COLO668 (cell line): ENCODE measurements at regions not wholly inside any gene's neighbourhood (a gene's known extent, or its start where the extent isn't known, plus 50 kb on each side); places are given as distances from the start of the nearest gene placed in this dataset.
"Not testable (repeated sequence)": the region's sequence is repeated elsewhere in the genome, so short reads cannot be mapped to it uniquely, and the experiment has no call there.

Experiments
- DNase-seq: peaks from one replicate; lab custom pipeline; 2025; ENCODE audit not compliant: unreplicated experiment; lab: John Stamatoyannopoulos, UW

DNA sequence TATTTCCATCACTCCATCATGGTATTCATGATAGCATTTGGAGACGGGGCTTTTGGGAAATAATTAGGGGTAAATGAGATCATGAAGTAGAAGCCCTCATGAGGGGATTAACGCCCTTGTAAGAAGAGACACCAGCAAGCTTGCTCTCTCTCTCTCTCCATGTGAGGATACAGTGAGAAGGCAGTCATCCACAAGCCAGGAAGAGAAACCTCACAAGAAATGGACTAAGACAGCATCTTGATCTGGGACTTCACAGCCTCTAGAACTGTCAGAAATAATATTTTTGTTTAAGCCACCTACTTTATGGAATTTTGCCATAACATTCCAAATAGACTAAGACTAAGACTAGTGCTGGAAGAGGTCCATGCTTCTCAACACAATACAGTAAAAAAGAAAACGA, 464.6 kb upstream of the GCFC2 start:
- no peak for DNase-seq

DNA sequence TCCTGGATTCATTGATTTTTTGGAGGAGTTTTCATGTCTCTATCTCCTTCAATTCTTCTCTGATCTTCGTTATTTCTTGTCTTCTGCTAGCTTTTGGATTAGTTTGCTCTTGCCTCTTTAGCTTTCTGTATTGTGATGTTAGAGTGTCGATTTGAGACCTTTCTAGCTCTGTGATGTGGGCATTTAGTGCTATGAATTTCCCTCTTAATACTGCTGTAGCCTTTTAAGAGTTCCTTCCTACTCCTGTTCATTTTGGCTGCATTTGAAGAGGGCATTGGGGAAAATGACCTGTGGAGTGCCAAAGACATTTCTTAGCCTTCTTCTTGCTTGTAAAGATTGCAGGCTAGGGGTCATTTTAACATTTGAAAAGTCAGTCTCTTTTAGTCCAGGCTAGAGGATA, 463.8 kb upstream of the GCFC2 start:
- DNase-seq = no peak

DNA sequence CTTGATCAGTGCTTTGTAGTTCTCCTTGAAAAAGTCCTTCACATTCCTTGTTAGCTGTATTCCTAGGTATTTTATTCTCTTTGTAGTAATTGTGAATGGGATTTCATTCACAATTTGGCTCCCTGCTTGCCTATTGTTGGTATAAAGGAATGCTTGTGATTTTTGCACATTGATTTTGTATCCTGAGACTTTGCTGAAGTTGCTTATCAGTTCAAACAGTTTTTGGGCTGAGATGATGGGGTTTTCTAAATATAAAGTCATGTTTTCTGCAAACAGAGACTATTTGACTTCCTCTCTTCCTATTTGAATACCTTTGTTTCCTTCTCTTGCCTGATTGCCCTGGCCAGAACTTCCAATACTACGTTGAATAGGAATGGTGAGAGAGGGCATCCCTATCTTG, 462.5 kb upstream of the GCFC2 start:
- not testable (repeated sequence) for DNase-seq

DNA sequence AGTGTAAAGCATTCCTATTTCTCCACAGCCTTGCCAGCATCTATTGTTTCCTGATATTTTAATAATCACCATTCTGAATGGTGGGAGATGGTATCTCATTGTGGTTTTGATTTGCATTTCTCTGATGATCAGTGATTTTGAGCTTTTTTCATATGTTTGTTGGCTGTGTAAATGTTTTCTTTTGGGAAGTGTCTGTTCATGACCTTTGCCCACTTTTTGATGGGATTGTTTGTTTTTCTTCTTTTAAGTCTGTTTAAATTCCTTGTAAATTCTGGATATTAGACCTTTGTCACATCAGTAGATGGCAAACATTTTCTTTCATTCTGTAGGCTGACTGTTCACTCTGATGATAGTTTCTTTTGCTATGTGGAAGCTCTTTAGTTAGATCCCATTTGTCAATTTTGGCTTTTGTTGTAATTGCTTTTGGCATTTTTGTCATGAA, 461.5 kb upstream of the GCFC2 start:
- not testable (repeated sequence) for DNase-seq

DNA sequence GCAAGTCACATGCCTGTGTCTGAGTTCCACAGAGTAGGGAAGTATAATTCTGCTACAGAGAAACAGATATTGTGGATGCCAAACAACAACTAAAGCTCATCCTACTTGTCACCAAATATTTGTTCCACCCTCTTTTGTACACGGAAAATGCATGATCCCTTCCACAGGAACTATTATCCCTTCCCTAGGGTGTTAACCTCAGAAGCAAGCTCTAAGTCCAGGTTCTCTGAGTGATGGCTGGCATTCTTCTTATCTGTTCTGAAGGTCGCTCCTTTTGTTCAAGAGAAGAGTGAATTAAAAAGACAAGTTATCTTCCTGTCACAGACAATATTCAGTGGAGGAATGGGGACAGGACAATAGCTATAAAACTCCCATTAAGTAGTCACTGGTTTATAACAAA, 460.1 kb upstream of the GCFC2 start:
- no peak for DNase-seq

DNA sequence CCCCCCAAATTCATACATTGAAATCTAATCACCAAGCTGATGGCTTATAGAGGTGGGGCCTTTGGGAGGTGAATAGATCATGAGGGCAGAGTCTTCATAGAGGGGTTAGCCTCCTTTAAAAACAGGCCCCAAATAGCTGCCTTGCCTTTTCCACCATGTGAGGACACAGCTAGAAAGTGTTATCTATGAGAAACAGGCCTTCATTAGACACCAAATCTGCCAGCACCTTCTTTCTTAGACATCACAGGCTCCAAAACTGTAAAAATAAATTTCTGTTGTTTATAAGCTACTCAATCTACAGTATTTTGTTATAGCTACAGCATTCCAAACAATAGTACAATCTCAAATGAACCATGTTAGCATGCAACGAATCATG, 459.3 kb upstream of the GCFC2 start:
- DNase-seq = no peak

DNA sequence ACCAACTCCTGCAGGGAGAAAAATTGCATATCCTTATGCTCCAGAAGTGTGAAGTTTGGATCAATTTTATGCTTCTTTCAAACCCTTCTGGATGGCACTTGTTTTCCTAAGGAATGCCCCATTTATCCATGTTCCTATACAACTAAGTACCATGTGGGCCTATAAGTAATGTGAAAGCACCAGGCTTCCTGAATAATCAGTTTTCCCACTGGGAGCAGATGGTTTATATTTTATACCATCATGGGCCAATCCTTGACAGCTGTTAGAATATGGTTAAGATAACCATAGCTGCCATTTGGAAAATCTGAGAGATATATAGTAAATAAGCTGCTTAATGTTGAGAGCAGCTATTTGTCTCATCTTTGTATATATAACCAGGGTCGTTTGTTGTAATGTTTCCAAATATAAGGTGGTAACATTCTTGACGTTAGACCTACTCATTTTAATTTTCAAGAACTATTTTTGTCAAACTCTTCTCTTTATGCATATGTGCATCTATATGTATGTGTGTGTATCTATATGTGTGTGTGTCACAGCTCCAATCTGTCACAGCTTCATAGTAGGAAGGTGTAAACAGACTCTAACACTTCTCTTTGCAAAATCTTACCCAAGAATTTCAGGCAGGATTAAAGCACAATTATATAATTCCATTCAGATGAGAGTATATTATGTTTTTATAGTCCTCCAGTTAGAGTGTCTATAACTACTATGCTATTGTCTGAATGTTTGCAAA, 458.7 kb upstream of the GCFC2 start:
- DNase-seq = no peak

DNA sequence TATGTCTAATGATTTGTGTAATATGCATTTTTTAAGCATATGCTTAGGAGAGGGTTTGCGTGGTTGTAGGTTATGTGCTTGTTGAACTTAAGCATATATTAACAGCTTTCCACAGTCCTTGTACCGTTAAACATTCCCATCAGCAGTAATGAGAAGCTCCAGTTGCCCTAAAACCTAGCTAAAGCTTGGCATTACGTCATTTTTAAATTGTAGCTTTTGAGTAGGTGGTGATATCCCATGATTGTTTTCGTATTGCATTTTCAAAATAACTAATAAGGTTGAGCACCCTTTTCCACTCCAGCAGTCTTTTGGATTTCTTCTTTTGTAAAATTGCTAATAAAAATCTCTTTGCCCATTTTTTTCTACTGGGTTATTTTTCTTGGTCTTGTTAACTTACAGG, 453.1 kb upstream of the GCFC2 start:
- no peak for DNase-seq

DNA sequence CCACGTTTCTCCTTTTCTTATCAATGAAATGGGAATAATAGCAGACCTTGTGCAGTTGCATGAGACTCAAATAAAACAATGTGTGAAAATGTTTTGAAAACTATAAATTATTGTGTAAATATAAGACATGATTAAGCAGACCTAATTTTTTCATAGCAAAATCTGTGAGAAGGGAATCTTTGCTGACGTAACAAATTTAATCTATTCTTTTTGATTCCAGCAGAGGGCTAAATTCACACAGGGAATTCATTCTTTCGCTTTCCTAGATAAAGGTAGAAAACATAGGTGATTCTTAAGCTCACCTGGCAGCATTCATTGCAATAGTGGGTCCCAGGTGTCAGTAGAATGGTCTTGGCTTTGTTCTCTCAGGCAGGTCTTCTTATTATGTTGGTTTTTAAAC, 450.0 kb upstream of the GCFC2 start:
- no peak for DNase-seq

DNA sequence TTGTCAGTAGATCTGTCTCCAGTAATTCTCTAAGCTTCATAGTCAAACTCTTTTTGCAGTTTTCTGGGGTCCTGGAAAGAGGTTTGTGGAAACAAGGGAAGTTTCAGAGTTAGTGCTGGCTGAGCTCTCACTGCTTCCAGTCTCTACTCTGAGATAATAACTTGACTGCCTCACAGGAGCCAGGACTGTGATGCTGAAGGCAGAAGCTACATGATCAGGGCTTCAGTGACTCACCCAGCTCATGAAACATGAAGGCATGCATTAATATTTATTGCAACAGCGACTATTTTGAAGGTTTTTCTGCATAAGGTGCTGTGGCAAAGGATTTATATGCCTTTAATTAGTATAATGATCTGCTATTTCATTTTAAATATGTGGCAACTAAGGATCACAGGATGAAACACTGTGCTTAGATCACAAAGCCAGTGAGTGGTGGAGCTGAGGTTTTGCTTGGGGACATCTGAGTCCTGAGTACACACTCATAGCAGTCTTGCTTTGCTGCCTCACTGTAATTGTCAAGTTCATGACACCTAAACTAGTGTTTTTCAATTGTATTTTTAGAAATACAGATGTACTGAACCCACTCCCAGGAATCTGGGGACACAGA, 448.4 kb upstream of the GCFC2 start:
- DNase-seq = no peak

DNA sequence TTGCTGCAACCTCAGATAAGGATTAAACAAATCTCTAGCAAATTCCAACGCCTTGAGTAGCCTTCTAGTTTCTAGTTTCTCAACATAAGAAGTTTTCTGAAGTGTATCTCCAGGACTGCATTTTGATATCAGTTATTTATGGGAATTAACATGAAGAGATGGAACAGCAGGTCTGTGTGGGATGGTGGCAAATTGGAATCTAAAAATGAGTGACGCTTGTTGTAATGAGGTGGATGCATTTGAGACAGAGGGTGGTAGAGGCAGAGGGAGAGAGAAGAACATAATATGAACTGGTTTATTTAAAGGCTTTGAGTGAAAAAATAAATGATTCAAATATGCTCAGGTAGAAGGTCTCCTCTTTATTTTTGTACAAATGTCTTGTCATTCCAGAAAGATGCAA, 446.8 kb upstream of the GCFC2 start:
- DNase-seq = no peak

DNA sequence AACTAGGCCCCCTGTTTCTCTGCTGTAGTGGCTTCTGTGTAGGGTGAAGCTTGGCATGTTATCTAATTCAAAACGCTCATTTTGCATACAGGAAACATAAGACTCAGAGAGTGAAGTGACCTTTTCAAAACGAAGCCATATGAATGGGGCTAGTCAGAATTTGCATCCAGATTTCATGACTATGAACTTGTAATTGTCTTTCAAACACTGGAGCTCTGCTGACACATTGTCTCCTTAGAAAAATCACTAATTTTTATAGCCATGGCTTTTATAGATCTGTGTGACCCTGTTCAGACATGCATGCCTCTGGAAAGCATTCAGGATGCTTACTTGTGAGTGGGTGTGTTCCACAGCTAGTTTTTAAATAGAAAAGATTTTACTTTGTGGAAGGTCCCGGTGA, 444.3 kb upstream of the GCFC2 start:
- no peak for DNase-seq

DNA sequence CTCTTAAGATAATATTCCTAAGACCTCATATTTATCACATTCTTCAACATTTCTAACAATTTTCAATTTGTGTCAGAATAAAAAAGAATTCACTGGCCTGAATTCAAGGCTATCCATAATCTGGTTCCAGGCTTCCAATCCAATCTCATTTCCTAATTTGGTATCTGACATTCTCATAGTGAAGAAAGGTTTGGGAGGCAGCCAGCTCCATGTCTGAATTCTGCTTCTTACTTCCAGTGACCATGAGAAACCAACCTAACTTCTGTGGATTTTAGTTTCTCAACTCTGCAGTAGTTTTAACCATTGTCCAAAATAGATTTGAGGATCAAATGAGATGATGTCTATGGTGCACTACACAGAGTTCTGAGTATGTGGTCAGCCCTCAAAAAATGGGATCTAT, 439.1 kb upstream of the GCFC2 start:
- no peak for DNase-seq

DNA sequence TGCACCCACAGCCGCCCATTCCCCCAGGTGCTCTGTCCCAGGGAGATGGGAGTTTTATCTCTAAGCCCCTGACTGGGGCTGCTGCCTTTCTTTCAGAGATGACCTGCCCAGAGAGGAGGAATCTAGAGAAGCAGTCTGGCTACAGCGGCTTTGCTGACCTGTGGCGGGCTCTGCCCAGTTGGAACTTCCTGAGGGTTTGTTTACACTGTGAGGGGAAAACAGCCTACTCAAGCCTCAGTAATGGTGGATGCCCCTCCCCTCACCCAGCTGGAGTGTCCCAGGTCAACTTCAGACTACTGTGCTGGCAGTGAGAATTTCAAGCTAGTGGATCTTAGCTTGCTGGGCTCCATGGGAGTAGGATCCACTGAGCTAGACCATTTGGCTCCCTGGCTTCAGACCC, 428.6 kb upstream of the GCFC2 start:
- not testable (repeated sequence) for DNase-seq

DNA sequence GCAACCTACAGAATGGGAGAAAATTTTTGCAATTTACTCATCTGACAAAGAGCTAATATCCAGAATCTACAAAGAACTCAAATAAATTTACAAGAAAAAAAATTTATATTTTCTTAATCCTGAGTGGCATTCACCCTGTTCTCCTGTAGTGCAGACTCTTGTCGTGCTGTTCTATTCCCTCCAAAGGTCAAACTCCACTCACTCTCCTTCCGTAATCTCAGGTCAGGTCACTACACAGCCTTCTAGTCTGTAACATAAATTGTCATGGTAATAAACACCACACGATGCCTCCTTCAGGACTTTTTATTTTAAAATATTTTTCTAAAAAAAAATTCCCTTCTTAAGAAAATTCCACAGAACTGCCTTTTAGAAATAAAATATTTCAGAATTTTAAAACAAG, 417.9 kb upstream of the GCFC2 start:
- DNase-seq = no peak

DNA sequence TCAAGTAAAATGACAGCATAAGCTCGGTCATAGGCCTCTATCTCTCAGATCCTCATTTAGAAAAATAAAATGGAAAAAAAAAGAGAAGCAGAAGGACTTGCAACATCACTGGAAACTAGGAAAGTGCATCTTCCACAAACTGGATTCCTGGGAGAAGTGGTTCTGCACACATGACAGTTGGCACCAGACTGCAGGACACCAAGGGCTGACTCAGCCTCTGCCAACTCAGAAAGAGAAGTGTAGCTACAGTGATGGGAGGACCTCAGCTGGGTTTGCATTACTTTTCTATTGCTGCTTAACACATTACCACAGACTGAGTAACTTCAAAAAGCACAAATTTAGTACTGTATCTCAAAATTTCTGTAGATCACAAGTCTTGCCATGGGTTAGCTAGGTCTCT, 409.5 kb upstream of the GCFC2 start:
- DNase-seq = no peak

DNA sequence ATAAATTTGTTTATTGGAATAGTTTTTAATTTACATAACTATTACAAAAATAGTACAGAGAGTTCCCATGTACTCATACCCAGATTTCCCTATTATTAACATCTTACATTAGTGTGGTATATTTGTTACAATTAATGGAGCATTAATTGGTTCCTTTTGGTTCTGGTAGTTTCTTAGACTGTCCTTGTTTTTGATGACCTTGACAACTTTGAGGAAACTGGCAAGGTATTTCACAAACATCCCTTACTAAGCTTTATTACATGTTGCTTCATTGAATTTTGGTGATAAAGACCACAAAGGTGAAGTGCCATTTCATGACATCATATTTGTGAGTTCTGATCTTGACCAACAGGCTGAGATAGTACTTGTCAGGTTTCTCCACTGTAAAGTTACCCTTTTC, 379.0 kb upstream of the GCFC2 start:
- DNase-seq = no peak

DNA sequence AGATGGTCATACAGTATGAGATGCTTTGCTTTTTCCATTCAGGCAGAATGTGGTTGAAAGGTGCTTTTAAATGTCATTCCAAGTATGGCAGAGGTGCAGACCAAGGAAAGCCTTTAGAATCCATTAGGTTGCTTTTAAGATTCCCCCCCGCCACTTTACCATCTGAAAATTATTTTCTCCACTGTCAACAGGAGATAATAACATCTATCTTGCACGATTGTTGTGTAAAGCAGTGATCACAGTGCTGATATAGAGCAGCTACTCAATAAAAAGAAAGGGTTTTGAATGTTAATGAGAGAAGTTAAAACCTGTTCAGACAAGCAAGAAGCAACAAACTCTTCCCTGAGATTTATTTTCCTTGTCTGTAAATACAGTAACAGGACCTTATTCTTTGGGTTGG, 372.5 kb upstream of the GCFC2 start:
- no peak for DNase-seq

DNA sequence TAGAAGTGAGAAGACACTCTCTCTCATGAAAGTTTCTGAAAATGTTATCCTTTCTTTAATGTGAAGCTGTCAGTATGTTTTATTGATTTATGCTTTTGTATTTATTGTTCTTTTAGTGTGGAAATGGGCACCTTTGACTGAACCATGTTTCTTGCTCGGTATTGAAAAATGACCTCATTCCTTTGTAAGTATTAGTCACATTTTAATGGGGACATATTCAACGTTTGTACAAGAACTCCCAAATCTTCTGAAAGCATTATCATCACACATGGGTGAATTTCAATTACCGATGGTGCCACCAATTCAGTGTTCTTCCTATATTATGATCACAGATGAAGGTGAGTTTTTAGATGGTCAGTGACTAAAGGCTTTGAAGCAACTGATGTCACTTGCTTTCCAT, 371.8 kb upstream of the GCFC2 start:
- DNase-seq = no peak

DNA sequence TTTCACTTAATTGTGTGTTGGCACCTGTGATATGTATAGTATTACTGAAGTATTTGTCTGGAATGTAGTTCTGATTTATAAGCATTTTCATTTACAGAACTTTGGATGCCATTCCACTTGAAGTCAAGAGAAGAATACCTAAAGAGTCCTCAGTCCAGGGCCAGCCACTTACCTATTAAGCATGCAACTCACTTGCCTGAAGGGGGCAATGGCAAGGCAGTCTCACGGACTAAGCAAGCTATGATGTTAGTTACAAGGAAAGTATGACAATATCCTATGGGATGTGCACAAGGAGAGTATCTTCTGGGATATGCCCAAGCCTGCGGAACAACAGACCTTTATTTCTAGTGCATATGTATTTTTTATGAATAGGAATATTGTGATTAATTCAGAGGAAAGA, 369.4 kb upstream of the GCFC2 start:
- no peak for DNase-seq

DNA sequence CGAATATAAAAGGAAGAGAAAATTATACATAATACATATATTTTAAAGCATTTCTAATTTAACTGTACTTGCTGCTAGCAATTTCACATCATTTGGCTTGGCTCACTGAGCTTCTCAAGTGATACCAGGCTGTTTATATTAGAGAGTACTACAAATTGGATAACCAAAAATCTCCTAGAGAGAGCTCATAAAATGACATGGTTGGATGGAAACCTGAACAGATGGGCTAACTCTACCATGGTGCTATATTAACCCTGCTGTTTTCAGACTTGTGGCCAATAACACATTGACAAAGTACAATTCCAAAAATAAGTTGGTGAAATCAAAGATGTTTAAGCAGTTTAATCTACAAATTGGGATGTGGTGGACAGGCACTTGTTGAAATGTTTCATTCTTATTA, 364.4 kb upstream of the GCFC2 start:
- no peak for DNase-seq

DNA sequence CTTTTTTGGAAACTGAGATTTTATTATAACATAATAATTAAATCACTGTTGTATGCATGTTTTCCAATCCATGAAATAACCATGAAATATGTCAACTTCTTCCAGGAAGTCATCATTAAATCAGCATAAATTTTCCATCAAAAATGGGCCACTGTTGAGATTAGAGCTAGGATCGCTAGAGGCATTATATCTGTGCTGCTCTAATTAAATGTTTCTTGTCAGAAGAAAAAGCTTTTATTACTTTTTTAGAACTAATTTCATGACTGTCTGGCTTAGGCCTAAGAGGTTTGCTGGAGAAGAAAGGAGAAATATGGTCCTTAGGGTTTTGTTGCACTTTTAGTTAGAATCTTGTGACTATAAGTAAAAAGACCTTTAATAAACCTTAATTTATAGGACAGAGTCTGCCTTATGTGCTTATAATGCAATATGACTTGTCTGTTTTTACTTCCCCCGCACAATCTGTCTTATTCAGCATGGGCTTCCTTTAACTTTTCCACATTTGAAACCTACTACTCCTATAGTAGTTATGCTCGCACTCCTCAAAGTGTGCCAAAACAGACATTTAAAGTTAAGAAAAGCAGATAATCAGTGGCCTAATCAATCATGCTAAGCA, 363.4 kb upstream of the GCFC2 start:
- DNase-seq = no peak

DNA sequence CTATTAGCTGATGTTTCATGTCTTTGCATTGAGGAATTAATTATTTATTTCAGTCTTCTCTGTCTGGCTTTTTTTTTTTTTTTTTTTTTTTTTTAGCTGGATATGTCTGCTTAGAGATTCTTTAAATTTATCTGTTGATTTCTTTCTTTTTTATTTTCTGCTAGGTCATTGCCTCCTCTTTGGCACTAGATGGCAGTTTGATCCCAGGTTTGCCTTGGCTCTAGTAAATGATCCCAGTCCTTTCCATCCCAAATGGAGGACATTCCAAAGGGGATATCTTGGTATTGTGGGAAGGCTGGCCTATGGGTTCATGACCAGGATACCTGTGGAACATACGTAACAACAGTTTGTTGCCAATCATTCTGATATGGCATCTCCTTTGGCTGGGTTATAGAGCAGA, 339.5 kb upstream of the GCFC2 start:
- no peak for DNase-seq
